MG63 (cell line): ENCODE measurements at regions not wholly inside any gene's neighbourhood (a gene's known extent, or its start where the extent isn't known, plus 50 kb on each side); places are given as distances from the start of the nearest gene placed in this dataset.
"Not testable (repeated sequence)": the region's sequence is repeated elsewhere in the genome, so short reads cannot be mapped to it uniquely, and the experiment has no call there.

ENCODE experiments used
- DNase-seq: peaks from one replicate; pipeline ENCODE4 v3.0.0-alpha.2; 2020
- H3K27me3 ChIP-seq: fragments of 250-450 bp; sonication (Bioruptor Pico); 2 replicates; pipeline ENCODE4 v1.5.1; 2020; ENCODE audit warnings: mild to moderate bottlenecking, moderate library complexity
- H3K36me3 ChIP-seq: fragments of 250-450 bp; sonication (Bioruptor Pico); 2 replicates; pipeline ENCODE4 v1.5.1; 2020; ENCODE audit warnings: mild to moderate bottlenecking, moderate library complexity
- H3K4me3 ChIP-seq: fragments of 250-450 bp; sonication (Bioruptor Pico); 2 replicates; pipeline ENCODE4 v1.5.1; 2020; ENCODE audit warnings: mild to moderate bottlenecking, moderate library complexity
- H3K9me3 ChIP-seq: fragments of 250-450 bp; sonication (Bioruptor Pico); 2 replicates; pipeline ENCODE4 v1.5.1; 2020; ENCODE audit warnings: mild to moderate bottlenecking, moderate library complexity

DNA sequence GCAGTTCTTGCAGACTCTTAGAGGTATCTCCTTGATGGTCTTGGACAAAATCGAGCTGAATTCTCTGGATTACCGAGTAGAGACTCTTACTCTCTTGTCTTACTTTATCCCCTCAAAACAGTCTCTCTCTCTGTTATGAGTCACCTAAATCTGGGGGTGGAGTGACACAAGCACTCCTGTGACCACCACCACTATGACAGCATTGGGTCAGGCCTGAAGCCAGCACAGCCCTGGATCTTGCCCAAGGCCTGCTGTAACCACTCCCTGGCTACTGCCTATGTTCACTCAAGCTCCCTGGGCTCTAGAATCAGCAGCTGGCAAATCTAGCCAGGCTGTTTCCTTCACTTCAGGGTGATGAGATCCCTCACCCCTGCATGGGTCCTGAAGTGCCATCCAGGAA is 662.5 kb downstream of the LUZP2 start:
- no peaks in the 10 kb centered on the region for H3K36me3 ChIP-seq
- H3K9me3 ChIP-seq = no peaks in the 10 kb centered on the region; the same call in none of the 2 replicates
- H3K4me3 ChIP-seq = no peak overlapping the region
- DNase-seq = peak; percentile 78
- no peaks in the 10 kb centered on the region for H3K27me3 ChIP-seq

DNA sequence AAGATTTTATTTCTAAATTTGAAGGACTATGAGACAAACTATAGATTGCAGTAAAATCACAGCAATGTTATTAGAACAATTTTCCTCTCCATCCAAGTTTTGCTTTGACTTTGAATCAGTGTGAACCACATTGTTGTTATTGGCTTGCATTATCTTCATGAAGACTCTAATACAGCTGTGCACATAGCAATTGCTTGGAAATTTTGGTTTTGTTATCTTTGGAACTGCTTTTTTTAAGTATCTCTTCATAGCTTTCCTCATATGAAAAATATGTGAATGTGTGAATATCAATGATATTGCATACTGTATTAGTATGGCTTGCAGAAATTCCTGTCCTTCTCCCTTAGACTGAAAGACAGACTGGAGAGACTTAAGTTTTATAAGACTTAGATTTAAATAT is 666.6 kb downstream of the LUZP2 start:
- Histone ChIP-seq H3K27me3 (no peaks in the 10 kb centered on the region), H3K4me3 (no peak overlapping the region), H3K36me3 (no peaks in the 10 kb centered on the region), H3K9me3 (peaks cover 2% of the 10 kb centered on the region; the same call in 1 of the 2 replicates)
- no peak for DNase-seq

- DNase-seq = no peak
- no peaks in the 10 kb centered on the region for H3K9me3 ChIP-seq
- no peaks in the 10 kb centered on the region for H3K27me3 ChIP-seq
- no peak overlapping the region for H3K4me3 ChIP-seq
- H3K36me3 ChIP-seq = no peaks in the 10 kb centered on the region
Observed at GRCh38 chr11:25180187-25180586, 683.3 kb downstream of the LUZP2 start.

- no peak overlapping the region for H3K4me3 ChIP-seq
- no peak for DNase-seq
- no peaks in the 10 kb centered on the region for H3K27me3 ChIP-seq
- H3K36me3 ChIP-seq = no peaks in the 10 kb centered on the region
- no peaks in the 10 kb centered on the region for H3K9me3 ChIP-seq
Observed at GRCh38 chr11:25183411-25183810, 686.6 kb downstream of the LUZP2 start.

DNA sequence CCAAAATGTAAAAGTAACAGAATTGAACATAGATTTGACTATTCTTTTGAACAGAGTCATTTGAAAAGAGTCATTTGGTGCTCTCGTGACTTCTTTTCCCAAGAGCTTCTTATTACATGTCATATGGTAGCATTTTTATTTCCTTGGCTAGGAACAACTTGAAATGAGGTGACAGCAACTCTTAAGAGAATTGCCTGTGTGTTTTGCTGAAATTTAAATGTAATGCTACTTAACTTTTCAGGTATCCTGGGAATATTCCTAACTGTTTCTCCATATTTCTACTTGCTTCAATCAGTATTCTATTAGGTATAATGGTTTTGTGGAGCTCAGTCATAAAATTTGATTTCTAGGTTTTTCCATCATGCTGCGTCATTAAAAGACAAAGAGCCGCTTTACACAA is 700.7 kb downstream of the LUZP2 start:
- DNase-seq = no peak
- H3K9me3 ChIP-seq = no peaks in the 10 kb centered on the region
- H3K4me3 ChIP-seq = no peak overlapping the region
- no peaks in the 10 kb centered on the region for H3K27me3 ChIP-seq
- H3K36me3 ChIP-seq = no peaks in the 10 kb centered on the region

DNA sequence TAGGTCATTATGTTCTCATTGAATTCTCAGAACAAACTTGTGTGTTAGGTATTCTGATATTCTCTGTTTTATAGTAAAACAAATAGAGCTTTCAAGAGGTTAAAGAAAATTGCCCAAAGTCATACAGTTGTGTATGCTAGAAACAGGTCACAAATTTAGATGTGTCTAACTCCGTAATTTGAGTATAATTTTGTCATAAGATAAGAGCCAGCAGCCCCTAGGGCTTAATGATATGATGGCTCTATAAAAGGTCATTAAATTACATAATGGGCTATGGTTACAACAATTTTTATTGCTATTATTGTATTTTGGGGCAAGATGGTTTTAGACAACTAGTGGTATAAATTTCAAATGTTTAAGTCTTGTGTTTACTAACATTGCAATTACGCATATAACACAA is 701.9 kb downstream of the LUZP2 start:
- DNase-seq = no peak
- H3K4me3 ChIP-seq = no peak overlapping the region
- no peaks in the 10 kb centered on the region for H3K9me3 ChIP-seq
- H3K36me3 ChIP-seq = no peaks in the 10 kb centered on the region
- no peaks in the 10 kb centered on the region for H3K27me3 ChIP-seq

GRCh38 chr11:25200925-25201324 is 704.1 kb downstream of the LUZP2 start:
- no peaks in the 10 kb centered on the region for H3K36me3 ChIP-seq
- DNase-seq = no peak
- H3K27me3 ChIP-seq = no peaks in the 10 kb centered on the region
- no peak overlapping the region for H3K4me3 ChIP-seq
- H3K9me3 ChIP-seq = no peaks in the 10 kb centered on the region

DNA sequence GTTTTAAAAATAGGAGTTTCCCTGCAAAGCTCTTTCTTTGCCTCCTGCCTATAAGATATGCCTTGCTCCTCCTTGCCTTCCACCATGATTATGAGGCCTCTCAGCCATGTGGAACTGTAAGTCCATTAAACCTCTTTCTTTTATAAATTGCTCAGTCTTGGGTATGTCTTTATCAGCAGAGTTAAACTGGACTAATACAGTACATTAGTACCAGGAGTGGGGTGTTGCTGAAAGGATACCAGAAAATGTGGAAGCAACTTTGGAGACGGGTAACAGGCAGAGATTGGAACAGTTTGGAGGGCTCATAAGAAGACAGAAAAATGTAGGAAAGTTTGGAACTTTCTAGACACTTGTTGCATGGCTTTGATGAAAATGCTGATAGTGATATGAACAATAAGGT is 709.9 kb downstream of the LUZP2 start:
- Histone ChIP-seq H3K27me3 (no peaks in the 10 kb centered on the region), H3K4me3 (no peak overlapping the region), H3K36me3 (no peaks in the 10 kb centered on the region), H3K9me3 (no peaks in the 10 kb centered on the region)
- DNase-seq = no peak

- Histone ChIP-seq H3K36me3 (no peaks in the 10 kb centered on the region), H3K4me3 (no peak overlapping the region), H3K27me3 (no peaks in the 10 kb centered on the region), H3K9me3 (no peaks in the 10 kb centered on the region)
- peak; percentile 8 for DNase-seq
Observed at GRCh38 chr11:25211635-25212254, 714.9 kb downstream of the LUZP2 start.

DNA sequence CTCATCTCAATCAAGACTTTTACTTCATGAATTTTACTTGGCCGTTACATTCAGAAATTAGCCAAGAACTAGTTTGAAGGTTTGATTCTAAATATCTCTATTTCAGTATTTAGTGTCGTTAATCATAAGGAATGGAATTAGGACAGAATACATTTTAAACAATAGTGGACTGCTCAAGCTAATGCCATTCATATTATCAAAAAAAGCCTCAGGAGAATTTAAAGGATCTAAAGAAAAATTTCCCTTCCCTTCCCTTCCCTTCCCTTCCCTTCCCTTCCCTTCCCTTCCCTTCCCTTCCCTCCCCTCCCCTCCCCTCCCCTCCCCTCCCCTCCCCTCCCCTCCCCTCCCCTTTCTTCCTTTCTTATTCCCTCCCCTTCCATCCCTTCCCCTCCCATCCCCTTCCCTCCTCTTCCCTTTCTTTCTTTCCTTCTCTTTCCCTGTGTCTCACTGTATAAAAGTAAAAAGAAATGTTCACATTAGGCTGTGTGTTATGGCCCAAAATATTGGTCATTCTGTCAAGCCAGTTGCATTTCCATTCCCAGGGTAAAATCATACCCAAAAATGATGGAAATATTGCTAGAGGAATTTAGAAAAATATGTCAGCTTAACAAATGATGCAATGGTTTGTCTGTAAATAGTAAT is 717.8 kb downstream of the LUZP2 start:
- Histone ChIP-seq H3K4me3 (no peak overlapping the region), H3K27me3 (no peaks in the 10 kb centered on the region)
- DNase-seq = no peak

DNA sequence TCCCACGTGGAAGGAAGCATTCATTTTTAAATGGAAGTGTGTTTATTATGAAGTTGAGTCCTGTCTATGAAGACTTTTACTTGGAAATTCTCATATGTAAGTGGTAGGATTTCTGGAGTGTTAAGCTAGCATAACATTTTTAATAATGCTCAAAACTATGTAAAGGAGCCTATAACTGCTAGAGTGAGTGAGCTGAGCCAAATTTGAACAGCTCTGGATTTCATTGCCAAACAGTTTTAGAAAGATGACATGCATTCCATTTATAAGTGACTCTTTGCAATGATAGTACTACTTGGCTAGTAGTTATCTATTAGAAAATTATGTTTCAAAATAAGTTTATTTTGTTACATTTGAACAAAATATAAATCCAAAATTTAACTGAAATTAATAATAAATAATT is 721.2 kb downstream of the LUZP2 start:
- H3K4me3 ChIP-seq = no peak overlapping the region
- no peaks in the 10 kb centered on the region for H3K36me3 ChIP-seq
- no peaks in the 10 kb centered on the region for H3K9me3 ChIP-seq
- H3K27me3 ChIP-seq = no peaks in the 10 kb centered on the region
- DNase-seq = no peak

More for the DNA sequence above, 717.8 kb downstream of the LUZP2 start:
- no peaks in the 10 kb centered on the region for H3K9me3 ChIP-seq
- no peaks in the 10 kb centered on the region for H3K36me3 ChIP-seq

GRCh38 chr11:25225078-25225477 is 728.2 kb downstream of the LUZP2 start:
- Histone ChIP-seq H3K36me3 (no peaks in the 10 kb centered on the region), H3K27me3 (no peaks in the 10 kb centered on the region), H3K4me3 (no peak overlapping the region), H3K9me3 (no peaks in the 10 kb centered on the region)
- no peak for DNase-seq

DNA sequence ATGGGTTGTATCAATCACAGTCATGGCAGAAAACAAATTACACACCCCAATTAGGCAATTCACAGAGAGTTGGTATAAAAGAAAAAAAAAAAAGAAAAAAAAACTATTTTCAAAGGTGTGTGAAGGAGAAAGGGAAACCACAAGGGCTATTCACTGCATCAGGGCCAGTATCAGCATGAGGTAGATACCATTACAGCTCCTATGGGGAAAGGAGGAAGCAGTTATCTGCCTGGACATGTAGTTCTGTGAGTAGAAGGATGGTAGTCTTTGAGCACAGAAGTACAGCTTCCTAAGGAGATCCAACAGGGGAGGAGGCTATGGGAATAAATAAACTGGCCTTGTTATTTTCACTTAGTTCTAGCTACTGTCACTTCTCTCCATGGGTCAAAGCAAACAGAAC is 746.1 kb downstream of the LUZP2 start:
- DNase-seq = no peak
- H3K9me3 ChIP-seq = no peaks in the 10 kb centered on the region
- no peaks in the 10 kb centered on the region for H3K27me3 ChIP-seq
- H3K36me3 ChIP-seq = no peaks in the 10 kb centered on the region
- no peak overlapping the region for H3K4me3 ChIP-seq

DNA sequence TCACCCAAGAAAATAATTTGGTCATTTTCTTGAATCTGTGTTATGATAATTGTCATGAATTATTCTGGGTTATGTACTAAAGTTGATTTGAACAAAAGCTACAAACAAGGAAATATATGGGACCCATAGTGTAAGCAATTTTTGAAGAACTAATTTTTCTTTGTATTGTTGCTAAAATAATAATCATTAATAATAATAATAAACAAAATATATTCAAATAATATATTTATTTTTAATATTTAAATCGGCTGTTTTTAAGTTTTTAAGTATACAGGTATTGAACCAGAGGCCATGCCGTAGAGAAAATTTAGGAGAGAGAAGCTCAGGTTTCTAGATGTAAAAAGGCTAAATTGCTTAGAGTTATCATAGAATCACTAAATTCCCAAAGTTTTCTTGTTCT is 747.3 kb downstream of the LUZP2 start:
- no peak for DNase-seq

DNA sequence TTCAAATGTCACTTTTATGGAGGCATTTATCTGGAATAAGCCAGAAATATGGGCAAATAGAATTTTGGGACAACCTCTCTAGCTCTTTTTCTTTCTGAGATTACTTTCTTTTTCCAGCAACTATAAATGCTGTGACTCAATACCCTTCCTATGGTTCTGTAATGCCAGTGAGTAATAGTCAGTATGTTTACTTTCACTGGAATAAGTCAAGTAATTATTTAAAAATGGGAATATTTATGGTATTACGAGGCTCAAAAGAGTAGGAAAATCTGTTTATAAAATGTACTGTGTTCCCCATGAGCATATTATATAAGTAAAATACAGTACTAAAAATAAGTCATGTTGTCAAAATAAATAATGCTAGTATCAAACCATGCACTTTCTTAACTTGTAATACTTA is 750.5 kb downstream of the LUZP2 start:
- no peaks in the 10 kb centered on the region for H3K27me3 ChIP-seq
- no peaks in the 10 kb centered on the region for H3K36me3 ChIP-seq
- H3K4me3 ChIP-seq = no peak overlapping the region
- no peak for DNase-seq
- no peaks in the 10 kb centered on the region for H3K9me3 ChIP-seq

More for the DNA sequence above, 747.3 kb downstream of the LUZP2 start:
- no peaks in the 10 kb centered on the region for H3K27me3 ChIP-seq
- H3K9me3 ChIP-seq = no peaks in the 10 kb centered on the region
- H3K36me3 ChIP-seq = no peaks in the 10 kb centered on the region
- no peak overlapping the region for H3K4me3 ChIP-seq

- Histone ChIP-seq H3K9me3 (no peaks in the 10 kb centered on the region), H3K36me3 (no peaks in the 10 kb centered on the region), H3K4me3 (no peak overlapping the region), H3K27me3 (no peaks in the 10 kb centered on the region)
- DNase-seq = no peak
Observed at GRCh38 chr11:25252854-25253253, 756.0 kb downstream of the LUZP2 start.

DNA sequence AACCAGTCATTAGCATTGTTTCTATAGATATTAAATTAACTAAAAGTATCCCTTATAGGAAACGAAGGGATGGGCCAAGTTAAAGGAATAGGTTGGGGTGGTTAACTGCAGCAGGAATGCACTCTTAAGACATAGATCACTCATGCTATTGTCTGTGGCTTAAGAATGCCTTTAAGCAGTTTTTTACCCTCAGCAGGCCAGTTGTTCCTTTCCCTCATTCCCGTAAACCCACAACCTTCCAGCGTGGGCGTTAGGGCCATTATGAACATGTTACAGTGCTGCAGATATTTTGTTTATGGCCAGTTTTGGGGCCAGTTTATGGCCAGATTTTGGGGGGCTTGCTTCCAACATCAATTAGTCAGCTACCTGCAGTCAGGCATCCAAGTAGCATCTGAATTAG is 767.0 kb downstream of the LUZP2 start:
- not testable (repeated sequence) for DNase-seq, H3K4me3 ChIP-seq, H3K9me3 ChIP-seq, H3K36me3 ChIP-seq, H3K27me3 ChIP-seq

DNA sequence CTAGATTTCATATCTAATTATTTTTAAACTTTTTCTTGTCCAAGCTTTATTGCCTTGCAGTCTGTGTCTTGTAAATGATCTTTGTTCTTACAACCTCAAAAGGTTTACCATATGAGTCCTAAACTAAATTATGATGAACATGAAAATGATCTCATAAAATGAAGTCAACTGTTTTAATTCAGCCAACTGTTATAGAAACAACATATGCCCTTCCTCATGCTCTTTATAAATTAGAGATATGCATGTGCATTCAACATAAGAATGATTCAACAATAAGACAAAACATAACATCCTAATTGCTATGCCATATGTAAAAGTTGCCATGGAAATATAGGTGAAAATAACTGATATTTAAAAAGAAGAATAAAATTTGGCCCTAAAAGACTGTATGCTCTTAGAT is 774.4 kb downstream of the LUZP2 start:
- no peaks in the 10 kb centered on the region for H3K36me3 ChIP-seq
- no peaks in the 10 kb centered on the region for H3K27me3 ChIP-seq
- DNase-seq = no peak
- no peak overlapping the region for H3K4me3 ChIP-seq
- no peaks in the 10 kb centered on the region for H3K9me3 ChIP-seq
